ENCODE measurements at regions not wholly inside any gene's neighbourhood (a gene's known extent, or its start where the extent isn't known, plus 50 kb on each side); places are given as distances from the start of the nearest gene placed in this dataset.
"Not testable (repeated sequence)": the region's sequence is repeated elsewhere in the genome, so short reads cannot be mapped to it uniquely, and the experiment has no call there.

- DNase-seq: no peak
Observed at GRCh38 chr7:125090596-125090995, 161.0 kb upstream of the POT1 start.

GRCh38 chr7:125089171-125089570 is 159.5 kb upstream of the POT1 start:
- DNase-seq: no peak

- no peak for DNase-seq
Observed at GRCh38 chr7:125088555-125088954, 158.9 kb upstream of the POT1 start.

- no peak for DNase-seq
Observed at GRCh38 chr7:125085084-125085483, 155.5 kb upstream of the POT1 start.

- no peak for DNase-seq
Observed at GRCh38 chr7:125084196-125084595, 154.6 kb upstream of the POT1 start.

GRCh38 chr7:125074141-125074540 is 144.5 kb upstream of the POT1 start:
- no peak for DNase-seq

- no peak for DNase-seq
Observed at GRCh38 chr7:125065546-125065945, 135.9 kb upstream of the POT1 start.

- no peak for DNase-seq
Observed at GRCh38 chr7:125065001-125065400, 135.4 kb upstream of the POT1 start.

GRCh38 chr7:125061776-125062397 is 132.3 kb upstream of the POT1 start:
- no peak for DNase-seq

- DNase-seq: not testable (repeated sequence)
Observed at GRCh38 chr7:125061083-125061745, 131.6 kb upstream of the POT1 start.

- DNase-seq: no peak
Observed at GRCh38 chr7:125059861-125060456, 130.3 kb upstream of the POT1 start.

GRCh38 chr7:125057963-125058362 is 128.3 kb upstream of the POT1 start:
- DNase-seq: no peak

GRCh38 chr7:125055376-125055775 is 125.8 kb upstream of the POT1 start:
- no peak for DNase-seq

GRCh38 chr7:125046767-125047166 is 117.1 kb upstream of the POT1 start:
- DNase-seq: no peak

GRCh38 chr7:125033506-125033905 is 103.9 kb upstream of the POT1 start:
- DNase-seq: peak; percentile 86

- DNase-seq: peak; percentile 31
Observed at GRCh38 chr7:125032943-125033342, 103.3 kb upstream of the POT1 start.

GRCh38 chr7:125030756-125031387 is 101.2 kb upstream of the POT1 start:
- DNase-seq: no peak

- no peak for DNase-seq
Observed at GRCh38 chr7:125025620-125026019, 96.0 kb upstream of the POT1 start.

GRCh38 chr7:125020801-125021200 is 91.2 kb upstream of the POT1 start:
- no peak for DNase-seq

- DNase-seq: no peak
Observed at GRCh38 chr7:125010540-125010939, 80.9 kb upstream of the POT1 start.

GRCh38 chr7:124996778-124997177 is 67.2 kb upstream of the POT1 start:
- DNase-seq: no peak

GRCh38 chr7:124992851-124993562 is 63.4 kb upstream of the POT1 start:
- DNase-seq: no peak

GRCh38 chr7:124989911-124990310 is 60.3 kb upstream of the POT1 start:
- no peak for DNase-seq

Data from NCI-H1092 (cell line).